DMS79 (cell line): ENCODE measurements at regions not wholly inside any gene's neighbourhood (a gene's known extent, or its start where the extent isn't known, plus 50 kb on each side); places are given as distances from the start of the nearest gene placed in this dataset.
"Not testable (repeated sequence)": the region's sequence is repeated elsewhere in the genome, so short reads cannot be mapped to it uniquely, and the experiment has no call there.

Experiments used
- DNase-seq: peaks from one replicate; lab custom pipeline; 2025; lab: John Stamatoyannopoulos, UW

- DNase-seq = no peak
Observed at GRCh38 chr1:87398641-87399040, 70.0 kb downstream of the LMO4 start.

GRCh38 chr1:87399264-87399663 lies 70.6 kb downstream of the LMO4 start:
- peak; percentile 47 for DNase-seq

- no peak for DNase-seq
Observed at GRCh38 chr1:87399701-87400100, 71.0 kb downstream of the LMO4 start.

- no peak for DNase-seq
Observed at GRCh38 chr1:87400813-87401212, 72.1 kb downstream of the LMO4 start.

- DNase-seq = no peak
Observed at GRCh38 chr1:87402241-87403002, 73.7 kb downstream of the LMO4 start.

GRCh38 chr1:87403061-87403820 lies 74.6 kb downstream of the LMO4 start:
- no peak for DNase-seq

GRCh38 chr1:87404296-87404695 lies 75.6 kb downstream of the LMO4 start:
- DNase-seq = no peak

- no peak for DNase-seq
Observed at GRCh38 chr1:87408665-87409248, 80.1 kb downstream of the LMO4 start.

- DNase-seq = peak; percentile 19
Observed at GRCh38 chr1:87410776-87411480, 82.2 kb downstream of the LMO4 start.

- DNase-seq = not testable (repeated sequence)
Observed at GRCh38 chr1:87413846-87414245, 85.2 kb downstream of the LMO4 start.

GRCh38 chr1:87418048-87418447 lies 89.4 kb downstream of the LMO4 start:
- no peak for DNase-seq

- DNase-seq = no peak
Observed at GRCh38 chr1:87421809-87422208, 93.1 kb downstream of the LMO4 start.

- DNase-seq = no peak
Observed at GRCh38 chr1:87424541-87424940, 95.9 kb downstream of the LMO4 start.

- DNase-seq = no peak
Observed at GRCh38 chr1:87426463-87427249, 98.0 kb downstream of the LMO4 start.

- DNase-seq = no peak
Observed at GRCh38 chr1:87428367-87428766, 99.7 kb downstream of the LMO4 start.

- DNase-seq = no peak
Observed at GRCh38 chr1:87428883-87429282, 100.2 kb downstream of the LMO4 start.

- no peak for DNase-seq
Observed at GRCh38 chr1:87432685-87433084, 104.0 kb downstream of the LMO4 start.

GRCh38 chr1:87433101-87433500 lies 104.4 kb downstream of the LMO4 start:
- not testable (repeated sequence) for DNase-seq

- DNase-seq = no peak
Observed at GRCh38 chr1:87435484-87435883, 106.8 kb downstream of the LMO4 start.

GRCh38 chr1:87436115-87436514 lies 107.4 kb downstream of the LMO4 start:
- not testable (repeated sequence) for DNase-seq

GRCh38 chr1:87436534-87436933 lies 107.9 kb downstream of the LMO4 start:
- no peak for DNase-seq
